ENCODE measurements at regions not wholly inside any gene's neighbourhood (a gene's known extent, or its start where the extent isn't known, plus 50 kb on each side); places are given as distances from the start of the nearest gene placed in this dataset.

GRCh38 chr2:83633423-83633822 is 825.7 kb downstream of the SUCLG1 start:
- 55% methylated on average over 1 of the region's 2 CpGs for WGBS (ENCODE audit: insufficient coverage)
- Histone ChIP-seq H3K9me3 (ENCODE audit: control insufficient read depth, insufficient read depth, low read length) (no peaks in the 10 kb centered on the region), H3K27me3 (ENCODE audit: control insufficient read depth, insufficient read depth, low read length) (no peaks in the 10 kb centered on the region), H3K27ac (ENCODE audit: low read depth, low read length) (no peak overlapping the region), H3K4me3 (ENCODE audit: low read depth, low read length) (no peak overlapping the region), H3K36me3 (ENCODE audit: control insufficient read depth, insufficient read depth, low read length) (no peaks in the 10 kb centered on the region), H3K4me1 (ENCODE audit: control insufficient read depth, insufficient read depth, low read length) (no peaks in the 10 kb centered on the region)
- DNase-seq (ENCODE audit: low read depth in 4 of 6, low spot score in 6 of 6), result no peak

GRCh38 chr2:83630351-83630750 is 828.7 kb downstream of the SUCLG1 start:
- H3K4me1 ChIP-seq (ENCODE audit: control insufficient read depth, insufficient read depth, low read length), result no peaks in the 10 kb centered on the region
- H3K27me3 ChIP-seq (ENCODE audit: control insufficient read depth, insufficient read depth, low read length), result no peaks in the 10 kb centered on the region
- DNase-seq (ENCODE audit: low read depth in 4 of 6, low spot score in 6 of 6), result no peak
- no peaks in the 10 kb centered on the region for H3K36me3 ChIP-seq (ENCODE audit: control insufficient read depth, insufficient read depth, low read length)
- H3K4me3 ChIP-seq (ENCODE audit: low read depth, low read length), result no peak overlapping the region
- no peak overlapping the region for H3K27ac ChIP-seq (ENCODE audit: low read depth, low read length)
- no CpG with 5 or more reads among the region's 2 CpGs for WGBS (ENCODE audit: insufficient coverage)
- H3K9me3 ChIP-seq (ENCODE audit: control insufficient read depth, insufficient read depth, low read length), result no peaks in the 10 kb centered on the region

GRCh38 chr2:83615511-83615910 is 843.6 kb downstream of the SUCLG1 start:
- no peaks in the 10 kb centered on the region for H3K9me3 ChIP-seq (ENCODE audit: control insufficient read depth, insufficient read depth, low read length)
- H3K4me3 ChIP-seq (ENCODE audit: low read depth, low read length), result no peak overlapping the region
- no peaks in the 10 kb centered on the region for H3K4me1 ChIP-seq (ENCODE audit: control insufficient read depth, insufficient read depth, low read length)
- 93% methylated on average over 2 of the region's 4 CpGs for WGBS (ENCODE audit: insufficient coverage)
- no peak overlapping the region for H3K27ac ChIP-seq (ENCODE audit: low read depth, low read length)
- DNase-seq (ENCODE audit: low read depth in 4 of 6, low spot score in 6 of 6), result no peak
- H3K27me3 ChIP-seq (ENCODE audit: control insufficient read depth, insufficient read depth, low read length), result no peaks in the 10 kb centered on the region
- no peaks in the 10 kb centered on the region for H3K36me3 ChIP-seq (ENCODE audit: control insufficient read depth, insufficient read depth, low read length)

GRCh38 chr2:83613178-83613577 is 845.9 kb downstream of the SUCLG1 start:
- no peaks in the 10 kb centered on the region for H3K36me3 ChIP-seq (ENCODE audit: control insufficient read depth, insufficient read depth, low read length)
- no peaks in the 10 kb centered on the region for H3K4me1 ChIP-seq (ENCODE audit: control insufficient read depth, insufficient read depth, low read length)
- H3K27ac ChIP-seq (ENCODE audit: low read depth, low read length), result no peak overlapping the region
- H3K27me3 ChIP-seq (ENCODE audit: control insufficient read depth, insufficient read depth, low read length), result no peaks in the 10 kb centered on the region
- peaks cover 3% of the 10 kb centered on the region for H3K9me3 ChIP-seq (ENCODE audit: control insufficient read depth, insufficient read depth, low read length)
- WGBS (ENCODE audit: insufficient coverage), result no CpG with 5 or more reads among the region's 1 CpG
- no peak for DNase-seq (ENCODE audit: low read depth in 4 of 6, low spot score in 6 of 6)
- H3K4me3 ChIP-seq (ENCODE audit: low read depth, low read length), result no peak overlapping the region

- DNase-seq (ENCODE audit: low read depth in 4 of 6, low spot score in 6 of 6), result no peak
- Histone ChIP-seq H3K36me3 (ENCODE audit: control insufficient read depth, insufficient read depth, low read length) (no peaks in the 10 kb centered on the region), H3K4me1 (ENCODE audit: control insufficient read depth, insufficient read depth, low read length) (no peaks in the 10 kb centered on the region), H3K27me3 (ENCODE audit: control insufficient read depth, insufficient read depth, low read length) (no peaks in the 10 kb centered on the region), H3K27ac (ENCODE audit: low read depth, low read length) (no peak overlapping the region), H3K4me3 (ENCODE audit: low read depth, low read length) (no peak overlapping the region), H3K9me3 (ENCODE audit: control insufficient read depth, insufficient read depth, low read length) (peaks cover 2% of the 10 kb centered on the region)
- 100% methylated on average over 5 of the region's 6 CpGs for WGBS (ENCODE audit: insufficient coverage)
Observed at GRCh38 chr2:83602753-83603152, 856.3 kb downstream of the SUCLG1 start.

- no peak for DNase-seq (ENCODE audit: low read depth in 4 of 6, low spot score in 6 of 6)
- H3K36me3 ChIP-seq (ENCODE audit: control insufficient read depth, insufficient read depth, low read length), result no peaks in the 10 kb centered on the region
- no peak overlapping the region for H3K27ac ChIP-seq (ENCODE audit: low read depth, low read length)
- WGBS (ENCODE audit: insufficient coverage), result no CpG with 5 or more reads among the region's 1 CpG
- H3K4me1 ChIP-seq (ENCODE audit: control insufficient read depth, insufficient read depth, low read length), result no peaks in the 10 kb centered on the region
- no peaks in the 10 kb centered on the region for H3K9me3 ChIP-seq (ENCODE audit: control insufficient read depth, insufficient read depth, low read length)
- no peaks in the 10 kb centered on the region for H3K27me3 ChIP-seq (ENCODE audit: control insufficient read depth, insufficient read depth, low read length)
- H3K4me3 ChIP-seq (ENCODE audit: low read depth, low read length), result no peak overlapping the region
Observed at GRCh38 chr2:83596592-83597282, 862.3 kb downstream of the SUCLG1 start.

GRCh38 chr2:83595926-83596325 is 863.2 kb downstream of the SUCLG1 start:
- H3K9me3 ChIP-seq (ENCODE audit: control insufficient read depth, insufficient read depth, low read length), result no peaks in the 10 kb centered on the region
- H3K4me1 ChIP-seq (ENCODE audit: control insufficient read depth, insufficient read depth, low read length), result no peaks in the 10 kb centered on the region
- no peaks in the 10 kb centered on the region for H3K36me3 ChIP-seq (ENCODE audit: control insufficient read depth, insufficient read depth, low read length)
- no peak overlapping the region for H3K27ac ChIP-seq (ENCODE audit: low read depth, low read length)
- no CpG with 5 or more reads among the region's 3 CpGs for WGBS (ENCODE audit: insufficient coverage)
- H3K4me3 ChIP-seq (ENCODE audit: low read depth, low read length), result no peak overlapping the region
- DNase-seq (ENCODE audit: low read depth in 4 of 6, low spot score in 6 of 6), result no peak
- no peaks in the 10 kb centered on the region for H3K27me3 ChIP-seq (ENCODE audit: control insufficient read depth, insufficient read depth, low read length)

- DNase-seq (ENCODE audit: low read depth in 4 of 6, low spot score in 6 of 6), result no peak
- no CpG with 5 or more reads among the region's 2 CpGs for WGBS (ENCODE audit: insufficient coverage)
- no peaks in the 10 kb centered on the region for H3K4me1 ChIP-seq (ENCODE audit: control insufficient read depth, insufficient read depth, low read length)
- H3K4me3 ChIP-seq (ENCODE audit: low read depth, low read length), result no peak overlapping the region
- H3K27ac ChIP-seq (ENCODE audit: low read depth, low read length), result no peak overlapping the region
- H3K36me3 ChIP-seq (ENCODE audit: control insufficient read depth, insufficient read depth, low read length), result no peaks in the 10 kb centered on the region
- no peaks in the 10 kb centered on the region for H3K27me3 ChIP-seq (ENCODE audit: control insufficient read depth, insufficient read depth, low read length)
- H3K9me3 ChIP-seq (ENCODE audit: control insufficient read depth, insufficient read depth, low read length), result no peaks in the 10 kb centered on the region
Observed at GRCh38 chr2:83595121-83595690, 863.9 kb downstream of the SUCLG1 start.

GRCh38 chr2:83594241-83595120 is 864.6 kb downstream of the SUCLG1 start:
- H3K27ac ChIP-seq (ENCODE audit: low read depth, low read length), result no peak overlapping the region
- no peaks in the 10 kb centered on the region for H3K9me3 ChIP-seq (ENCODE audit: control insufficient read depth, insufficient read depth, low read length)
- no peaks in the 10 kb centered on the region for H3K36me3 ChIP-seq (ENCODE audit: control insufficient read depth, insufficient read depth, low read length)
- DNase-seq (ENCODE audit: low read depth in 4 of 6, low spot score in 6 of 6), result no peak
- no peaks in the 10 kb centered on the region for H3K27me3 ChIP-seq (ENCODE audit: control insufficient read depth, insufficient read depth, low read length)
- 94% methylated on average over 3 of the region's 5 CpGs for WGBS (ENCODE audit: insufficient coverage)
- no peaks in the 10 kb centered on the region for H3K4me1 ChIP-seq (ENCODE audit: control insufficient read depth, insufficient read depth, low read length)
- no peak overlapping the region for H3K4me3 ChIP-seq (ENCODE audit: low read depth, low read length)
